GM06990 (cell line): ENCODE measurements at regions not wholly inside any gene's neighbourhood (a gene's known extent, or its start where the extent isn't known, plus 50 kb on each side); places are given as distances from the start of the nearest gene placed in this dataset.

Source experiments
- DNase-seq: peaks from one replicate; pipeline ENCODE4 v3.0.0-alpha.2; 2011; ENCODE audit not compliant: insufficient read length; ENCODE audit errors: extremely low read depth
- H3K27me3 ChIP-seq: replicated peaks from 2 replicates; pipeline ENCODE4 v1.6.0; 2011; ENCODE audit warnings: low read length; ENCODE audit not compliant: control insufficient read depth, insufficient read depth
- H3K36me3 ChIP-seq: 2 replicates; pipeline ENCODE4 v1.5.1; 2011; ENCODE audit warnings: low read length; ENCODE audit not compliant: control insufficient read depth, insufficient read depth
- H3K4me3 ChIP-seq: replicated peaks from 2 replicates; pipeline ENCODE4 v1.5.1; 2011; ENCODE audit warnings: low read depth, mild to moderate bottlenecking, control low read depth, low read length
- TF ChIP-seq, protein P1 (sequence below): IDR thresholded peaks from 2 replicates; pipeline ENCODE4 v1.5.1; 2011; ENCODE audit warnings: low read length, control low read depth, mild to moderate bottlenecking, inconsistent platforms; ENCODE audit not compliant: insufficient read depth, poor library complexity, severe bottlenecking

DNA sequence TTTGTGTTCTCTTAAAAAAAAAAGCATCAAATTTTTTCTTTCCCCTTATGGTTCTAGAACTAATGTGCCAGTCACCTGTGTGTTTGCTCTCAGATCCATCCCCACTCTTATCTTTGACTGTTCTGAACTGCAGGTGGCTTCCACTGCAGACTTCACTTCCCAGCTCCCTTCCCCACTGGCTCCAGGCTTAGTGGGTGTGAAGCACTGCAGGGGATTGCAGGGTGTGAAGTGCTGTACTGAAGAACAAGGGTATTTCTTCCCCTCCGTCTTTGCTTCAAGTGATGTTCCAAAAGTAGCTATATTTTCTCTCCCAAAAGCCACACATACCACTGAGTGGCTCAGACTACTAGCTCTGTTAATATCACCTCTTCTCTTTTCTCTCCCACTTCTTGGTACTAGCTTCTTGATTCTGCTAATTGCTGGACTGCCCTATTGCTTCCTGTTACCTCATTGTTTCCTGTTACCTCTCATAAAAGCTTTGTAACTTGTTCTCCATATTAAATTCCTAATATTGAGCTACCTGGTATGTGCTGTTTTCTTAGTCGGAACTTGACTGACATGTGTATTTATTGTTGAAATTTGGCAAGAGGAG, 115.4 kb upstream of the PRICKLE1 start:
- TF ChIP-seq, protein P1, sequence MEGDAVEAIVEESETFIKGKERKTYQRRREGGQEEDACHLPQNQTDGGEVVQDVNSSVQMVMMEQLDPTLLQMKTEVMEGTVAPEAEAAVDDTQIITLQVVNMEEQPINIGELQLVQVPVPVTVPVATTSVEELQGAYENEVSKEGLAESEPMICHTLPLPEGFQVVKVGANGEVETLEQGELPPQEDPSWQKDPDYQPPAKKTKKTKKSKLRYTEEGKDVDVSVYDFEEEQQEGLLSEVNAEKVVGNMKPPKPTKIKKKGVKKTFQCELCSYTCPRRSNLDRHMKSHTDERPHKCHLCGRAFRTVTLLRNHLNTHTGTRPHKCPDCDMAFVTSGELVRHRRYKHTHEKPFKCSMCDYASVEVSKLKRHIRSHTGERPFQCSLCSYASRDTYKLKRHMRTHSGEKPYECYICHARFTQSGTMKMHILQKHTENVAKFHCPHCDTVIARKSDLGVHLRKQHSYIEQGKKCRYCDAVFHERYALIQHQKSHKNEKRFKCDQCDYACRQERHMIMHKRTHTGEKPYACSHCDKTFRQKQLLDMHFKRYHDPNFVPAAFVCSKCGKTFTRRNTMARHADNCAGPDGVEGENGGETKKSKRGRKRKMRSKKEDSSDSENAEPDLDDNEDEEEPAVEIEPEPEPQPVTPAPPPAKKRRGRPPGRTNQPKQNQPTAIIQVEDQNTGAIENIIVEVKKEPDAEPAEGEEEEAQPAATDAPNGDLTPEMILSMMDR: no peak
- Histone ChIP-seq H3K36me3 (no peaks in the 10 kb centered on the region), H3K4me3 (no peak overlapping the region), H3K27me3 (no peaks in the 10 kb centered on the region; the same call in none of the 2 replicates)
- no peak for DNase-seq

DNA sequence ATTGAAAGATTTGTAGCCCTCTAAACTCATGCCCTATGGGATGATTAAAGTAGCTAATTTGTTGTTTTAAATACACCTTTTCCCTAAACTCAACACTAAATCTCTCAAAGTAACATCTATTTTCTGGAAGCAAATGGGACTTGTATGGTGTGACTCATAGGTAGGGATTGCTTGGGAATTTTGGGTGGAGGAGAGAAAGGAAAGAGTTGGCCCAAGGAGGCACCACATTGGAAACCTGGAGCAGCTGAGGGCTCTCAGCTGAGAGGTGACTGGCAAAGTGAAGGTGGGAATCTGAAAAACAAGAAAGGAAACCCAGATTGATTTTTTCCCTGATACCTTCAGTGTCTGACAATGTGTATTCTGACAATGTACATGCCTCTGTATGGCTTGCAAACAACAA, 114.8 kb upstream of the PRICKLE1 start:
- H3K27me3 ChIP-seq: no peaks in the 10 kb centered on the region; the same call in none of the 2 replicates
- H3K4me3 ChIP-seq: no peak overlapping the region
- TF ChIP-seq, protein P1: no peak
- H3K36me3 ChIP-seq: no peaks in the 10 kb centered on the region
- DNase-seq: no peak

DNA sequence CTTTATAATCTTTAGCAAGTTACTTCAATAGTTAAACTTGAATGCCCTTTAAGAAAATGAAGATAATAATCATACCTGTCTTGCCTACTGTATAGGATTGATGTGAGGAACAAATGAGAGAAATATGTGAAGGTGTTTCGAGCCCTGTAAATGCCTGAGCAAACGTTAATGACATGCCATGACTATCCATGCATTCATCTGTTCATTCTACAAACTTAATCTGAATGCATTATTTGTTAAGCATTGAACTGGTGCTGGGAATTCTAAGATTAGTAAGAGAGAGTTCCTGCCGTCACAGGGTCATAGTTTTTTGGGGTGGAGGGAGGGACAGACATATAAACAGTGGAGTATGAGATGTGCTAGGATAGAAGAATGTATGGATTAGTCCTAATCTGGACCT, 111.5 kb upstream of the PRICKLE1 start:
- no peaks in the 10 kb centered on the region for H3K36me3 ChIP-seq
- TF ChIP-seq, protein P1: no peak
- DNase-seq: no peak
- H3K27me3 ChIP-seq: no peaks in the 10 kb centered on the region; the same call in none of the 2 replicates
- no peak overlapping the region for H3K4me3 ChIP-seq

DNA sequence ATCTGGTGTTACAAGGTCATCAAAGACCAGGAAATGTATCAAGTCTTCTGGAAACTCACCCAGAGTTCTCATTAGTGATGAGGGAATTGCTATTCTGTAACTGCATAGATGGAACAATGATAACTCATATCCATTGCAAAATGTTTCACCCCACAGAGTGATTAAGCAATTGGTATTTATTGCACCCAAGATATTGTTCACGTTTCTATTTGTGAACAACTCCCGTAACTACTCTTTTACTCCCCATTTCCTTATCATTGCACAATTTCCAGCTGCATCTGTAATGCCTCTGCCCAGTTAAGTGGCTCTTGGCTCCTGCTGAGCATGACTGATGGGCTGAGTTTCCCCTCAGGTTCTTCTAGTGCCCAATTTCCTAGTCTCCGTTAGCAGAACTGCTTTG, 108.7 kb upstream of the PRICKLE1 start:
- no peak overlapping the region for H3K4me3 ChIP-seq
- H3K36me3 ChIP-seq: no peaks in the 10 kb centered on the region
- DNase-seq: no peak
- TF ChIP-seq, protein P1: no peak
- no peaks in the 10 kb centered on the region; the same call in 1 of the 2 replicates for H3K27me3 ChIP-seq

DNA sequence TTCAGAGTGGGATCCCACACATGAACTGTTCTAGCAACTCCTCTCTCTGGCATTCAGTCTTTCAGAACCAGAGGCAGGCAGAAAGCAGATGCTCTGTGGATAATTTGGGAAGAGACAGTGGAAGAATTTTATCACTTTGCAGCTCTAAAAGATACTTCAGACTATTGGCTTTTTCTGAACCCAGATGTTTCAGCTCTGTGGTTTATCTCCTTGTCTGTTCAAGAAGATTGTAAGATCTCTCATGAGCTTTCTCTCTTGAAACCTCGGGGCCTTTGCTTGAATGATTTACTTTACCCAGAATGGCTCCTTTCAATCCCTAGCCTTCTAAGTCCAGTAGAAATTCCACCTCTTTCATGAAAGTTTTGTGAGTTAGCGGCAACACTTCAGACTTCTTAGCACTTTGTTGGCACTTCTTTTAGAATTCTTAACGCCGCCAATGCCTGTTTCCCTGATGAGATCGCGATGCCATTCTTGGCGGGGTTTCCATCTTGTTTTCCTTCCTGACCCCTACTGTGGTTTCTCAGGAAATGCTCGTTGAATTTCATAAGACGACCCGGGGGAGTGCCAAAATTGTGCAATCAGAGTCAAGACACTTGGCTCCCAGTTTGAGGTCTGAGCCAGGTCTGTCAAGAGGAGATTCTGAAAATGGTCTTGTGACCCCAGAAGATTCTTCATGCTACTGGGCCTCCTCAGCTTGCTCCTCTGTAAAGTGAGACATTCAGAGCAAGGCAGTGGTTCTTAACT, 107.0 kb upstream of the PRICKLE1 start:
- Histone ChIP-seq H3K4me3 (no peak overlapping the region), H3K36me3 (no peaks in the 10 kb centered on the region), H3K27me3 (no peaks in the 10 kb centered on the region; the same call in 1 of the 2 replicates)
- TF ChIP-seq, protein P1: no peak
- DNase-seq: no peak
